ENCODE measurements at regions not wholly inside any gene's neighbourhood (a gene's known extent, or its start where the extent isn't known, plus 50 kb on each side); places are given as distances from the start of the nearest gene placed in this dataset.

- DNase-seq (ENCODE audit: low spot score) = no peak
Observed at GRCh38 chr3:43207628-43208085, 78.7 kb upstream of the SNRK start.

- DNase-seq (ENCODE audit: low spot score) = no peak
Observed at GRCh38 chr3:43206632-43207031, 79.7 kb upstream of the SNRK start.

GRCh38 chr3:43206105-43206504 lies 80.2 kb upstream of the SNRK start:
- DNase-seq (ENCODE audit: low spot score) = no peak

- peak; percentile 48 for DNase-seq (ENCODE audit: low spot score)
Observed at GRCh38 chr3:43203022-43203421, 83.3 kb upstream of the SNRK start.

- no peak for DNase-seq (ENCODE audit: low spot score)
Observed at GRCh38 chr3:43201581-43201980, 84.8 kb upstream of the SNRK start.

- no peak for DNase-seq (ENCODE audit: low spot score)
Observed at GRCh38 chr3:43199645-43200306, 86.6 kb upstream of the SNRK start.

- DNase-seq (ENCODE audit: low spot score) = no peak
Observed at GRCh38 chr3:43198791-43199644, 87.3 kb upstream of the SNRK start.

- no peak for DNase-seq (ENCODE audit: low spot score)
Observed at GRCh38 chr3:43198301-43198700, 88.0 kb upstream of the SNRK start.

- no peak for DNase-seq (ENCODE audit: low spot score)
Observed at GRCh38 chr3:43197181-43197580, 89.2 kb upstream of the SNRK start.

GRCh38 chr3:43196721-43197120 lies 89.6 kb upstream of the SNRK start:
- no peak for DNase-seq (ENCODE audit: low spot score)

- no peak for DNase-seq (ENCODE audit: low spot score)
Observed at GRCh38 chr3:43195115-43195498, 89.2 kb upstream of the POMGNT2 start.

GRCh38 chr3:43194490-43195114 lies 88.7 kb upstream of the POMGNT2 start:
- DNase-seq (ENCODE audit: low spot score) = no peak

GRCh38 chr3:43194069-43194468 lies 88.2 kb upstream of the POMGNT2 start:
- no peak for DNase-seq (ENCODE audit: low spot score)

GRCh38 chr3:43192028-43192427 lies 86.1 kb upstream of the POMGNT2 start:
- DNase-seq (ENCODE audit: low spot score) = no peak

- no peak for DNase-seq (ENCODE audit: low spot score)
Observed at GRCh38 chr3:43191116-43191515, 85.2 kb upstream of the POMGNT2 start.

GRCh38 chr3:43190670-43191069 lies 84.8 kb upstream of the POMGNT2 start:
- peak; percentile 64 for DNase-seq (ENCODE audit: low spot score)

- no peak for DNase-seq (ENCODE audit: low spot score)
Observed at GRCh38 chr3:43187836-43188479, 82.1 kb upstream of the POMGNT2 start.

- no peak for DNase-seq (ENCODE audit: low spot score)
Observed at GRCh38 chr3:43185983-43186314, 80.1 kb upstream of the POMGNT2 start.

GRCh38 chr3:43185274-43185982 lies 79.5 kb upstream of the POMGNT2 start:
- DNase-seq (ENCODE audit: low spot score) = no peak

- DNase-seq (ENCODE audit: low spot score) = no peak
Observed at GRCh38 chr3:43183456-43183855, 77.6 kb upstream of the POMGNT2 start.

- no peak for DNase-seq (ENCODE audit: low spot score)
Observed at GRCh38 chr3:43181202-43181821, 75.4 kb upstream of the POMGNT2 start.

Measured in umbilical cord (tissue), 1 donor.